ENCODE measurements at regions not wholly inside any gene's neighbourhood (a gene's known extent, or its start where the extent isn't known, plus 50 kb on each side); places are given as distances from the start of the nearest gene placed in this dataset.

DNA sequence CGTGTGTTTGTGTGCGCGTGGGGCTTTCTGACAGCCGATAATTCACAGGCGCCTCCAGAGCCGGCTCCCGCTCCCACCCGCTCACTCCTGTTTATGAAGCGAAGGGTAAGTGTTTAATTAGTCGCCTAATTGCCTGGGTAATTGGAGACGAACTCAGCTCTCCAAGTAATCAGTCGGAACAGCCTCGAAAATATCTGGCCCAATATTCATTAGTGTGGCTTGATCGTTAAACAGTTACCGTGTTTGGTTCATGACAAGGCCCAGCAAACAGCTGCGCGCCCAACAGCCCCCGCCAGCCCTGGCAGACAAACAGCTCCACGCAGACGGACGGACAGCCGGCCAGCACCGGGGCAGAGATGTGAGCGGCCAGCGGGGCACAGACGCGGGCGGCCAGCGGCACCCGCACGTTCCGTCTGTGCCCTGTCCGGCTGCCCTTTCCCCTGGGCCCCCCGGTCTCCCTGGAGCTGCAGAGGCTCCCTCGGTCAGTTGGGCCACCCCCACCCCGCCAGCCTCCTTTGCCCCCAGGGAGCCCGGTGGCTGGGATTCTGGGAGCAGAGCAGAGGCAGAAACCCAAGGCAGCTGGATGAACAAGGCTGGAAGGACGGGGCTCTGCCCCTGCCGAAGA, 98.2 kb downstream of the UNCX start:
- no peak for TF ChIP-seq ZNF8 (CRISPR knock-in tag; IDR thresholded peaks at IDR 0.05)
- no peak for TF ChIP-seq SNAI2 (CRISPR knock-in tag; IDR thresholded peaks at IDR 0.05)
- TF ChIP-seq ISL1 (CRISPR knock-in tag; IDR thresholded peaks at IDR 0.05) = no peak
- no peak for TF ChIP-seq CREB5 (CRISPR knock-in tag; IDR thresholded peaks at IDR 0.05; ENCODE audit: low read depth)
- TF ChIP-seq ZFP30 (CRISPR knock-in tag; IDR thresholded peaks at IDR 0.05) = no peak
- TF ChIP-seq CSDC2 (CRISPR knock-in tag; IDR thresholded peaks at IDR 0.05) = no peak

All from SK-N-SH treated with all-trans-retinoic acid at 6 μM for 48 hours (cell line).